ENCODE measurements at regions not wholly inside any gene's neighbourhood (a gene's known extent, or its start where the extent isn't known, plus 50 kb on each side); places are given as distances from the start of the nearest gene placed in this dataset.

DNA sequence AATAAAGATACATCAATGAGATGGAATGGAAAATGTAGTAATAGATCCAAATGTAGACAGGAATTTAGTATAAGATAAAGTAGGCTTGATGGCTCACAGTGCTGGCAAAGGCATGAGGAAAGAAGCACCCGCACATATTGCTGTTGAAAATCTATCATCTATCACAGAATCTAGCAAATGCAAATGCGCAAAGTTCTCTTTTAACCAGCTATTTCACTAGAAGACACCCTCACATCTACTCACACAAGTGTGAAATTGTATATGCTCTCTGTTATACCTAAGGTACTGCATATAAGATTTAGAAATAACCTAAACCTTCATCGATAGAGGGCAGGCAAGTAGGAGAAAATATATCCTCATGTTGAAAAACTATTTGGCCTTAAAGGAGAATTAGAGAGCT, 756.7 kb upstream of the SEMA6D start:
- H2BK120ac ChIP-seq (ENCODE audit: low read depth, low read length, poor library complexity, severe bottlenecking) = no peak overlapping the region
- no peaks in the 10 kb centered on the region for H3K79me2 ChIP-seq (ENCODE audit: insufficient read depth, low read length)
- no peak overlapping the region for H2BK5ac ChIP-seq (ENCODE audit: insufficient read length, low read length)
- no peak overlapping the region for H2AK5ac ChIP-seq (ENCODE audit: insufficient read length, low read length)
- no peak for DNase-seq
- H4K8ac ChIP-seq (replicated peaks; ENCODE audit: insufficient read length, low read depth, low read length) = no peak overlapping the region
- H2BK12ac ChIP-seq (ENCODE audit: insufficient read length, low read depth, low read length) = no peak overlapping the region
- no peak overlapping the region for H3K56ac ChIP-seq (ENCODE audit: insufficient read length, low read depth, low read length)
- H3K9me3 ChIP-seq (ENCODE audit: control insufficient read depth, low read depth, low read length) = no peaks in the 10 kb centered on the region
- no peak overlapping the region for H2AFZ ChIP-seq (ENCODE audit: low read length)
- H3K27me3 Mint-ChIP-seq (ENCODE audit: low read depth) = no peaks in the 10 kb centered on the region
- no CpG with 5 or more reads among the region's 3 CpGs for WGBS (ENCODE audit: extremely low coverage, insufficient read length, low lambda C conversion rate)
- no peak overlapping the region for H4K91ac ChIP-seq (ENCODE audit: insufficient read length, low read depth, low read length)
- no peaks in the 10 kb centered on the region for H3K79me1 ChIP-seq (ENCODE audit: insufficient read depth, low read depth, low read length, poor library complexity, severe bottlenecking)
- no peak overlapping the region for H3K18ac ChIP-seq (ENCODE audit: insufficient read length, low read depth, low read length)
- no peak overlapping the region for H3T11ph ChIP-seq (ENCODE audit: low read length)
- H3K4me1 Mint-ChIP-seq = peaks cover 3 to 11% of the 10 kb centered on the region in 2 experiments; a peak in 3 of 4 replicates
- H4K5ac ChIP-seq (ENCODE audit: insufficient read length, low read depth, low read length) = no peak overlapping the region
- no peak overlapping the region for H3K4me3 Mint-ChIP-seq
- no peak overlapping the region for H3K27ac Mint-ChIP-seq
- peaks cover 2 to 9% (median 3%) of the 10 kb centered on the region in 3 experiments; a peak in 5 of 7 replicates for H3K36me3 Mint-ChIP-seq (ENCODE audit: insufficient read depth in 1 of 3, low read depth in 3 of 3)
- no peaks in the 10 kb centered on the region; the same call in 1 of the 2 replicates for H3K4me1 ChIP-seq (ENCODE audit: insufficient read depth, low read length)
- H3K27me3 ChIP-seq (ENCODE audit: insufficient read depth, low read length) = no peaks in the 10 kb centered on the region
- H3K27ac ChIP-seq (ENCODE audit: insufficient read length, low read depth, low read length) = no peak overlapping the region
- no peak overlapping the region for H3K23ac ChIP-seq (ENCODE audit: insufficient read length, low read depth, low read length)
- no peak overlapping the region for H3K4me2 ChIP-seq (ENCODE audit: insufficient read depth, insufficient read length, low read length)
- H2BK20ac ChIP-seq (ENCODE audit: low read depth, low read length, poor library complexity, severe bottlenecking) = no peak overlapping the region
- H3K23me2 ChIP-seq (ENCODE audit: insufficient read length, low read depth, low read length, poor library complexity, severe bottlenecking) = no peaks in the 10 kb centered on the region
- no peak overlapping the region for H3K4ac ChIP-seq (ENCODE audit: low read depth, low read length)
- H3K14ac ChIP-seq (ENCODE audit: insufficient read depth, low read length) = no peak overlapping the region
- peaks cover 7 to 16% of the 10 kb centered on the region in 2 experiments; a peak in 4 of 5 replicates for H3K9me3 Mint-ChIP-seq
- H2BK15ac ChIP-seq (ENCODE audit: low read depth, low read length) = no peak overlapping the region
- no peaks in the 10 kb centered on the region for H4K20me1 ChIP-seq (ENCODE audit: control insufficient read depth, insufficient read depth, insufficient read length)
- H3K9ac ChIP-seq (ENCODE audit: extremely low read depth, insufficient read length, low read length) = no peak overlapping the region
- TF ChIP-seq, protein P1, sequence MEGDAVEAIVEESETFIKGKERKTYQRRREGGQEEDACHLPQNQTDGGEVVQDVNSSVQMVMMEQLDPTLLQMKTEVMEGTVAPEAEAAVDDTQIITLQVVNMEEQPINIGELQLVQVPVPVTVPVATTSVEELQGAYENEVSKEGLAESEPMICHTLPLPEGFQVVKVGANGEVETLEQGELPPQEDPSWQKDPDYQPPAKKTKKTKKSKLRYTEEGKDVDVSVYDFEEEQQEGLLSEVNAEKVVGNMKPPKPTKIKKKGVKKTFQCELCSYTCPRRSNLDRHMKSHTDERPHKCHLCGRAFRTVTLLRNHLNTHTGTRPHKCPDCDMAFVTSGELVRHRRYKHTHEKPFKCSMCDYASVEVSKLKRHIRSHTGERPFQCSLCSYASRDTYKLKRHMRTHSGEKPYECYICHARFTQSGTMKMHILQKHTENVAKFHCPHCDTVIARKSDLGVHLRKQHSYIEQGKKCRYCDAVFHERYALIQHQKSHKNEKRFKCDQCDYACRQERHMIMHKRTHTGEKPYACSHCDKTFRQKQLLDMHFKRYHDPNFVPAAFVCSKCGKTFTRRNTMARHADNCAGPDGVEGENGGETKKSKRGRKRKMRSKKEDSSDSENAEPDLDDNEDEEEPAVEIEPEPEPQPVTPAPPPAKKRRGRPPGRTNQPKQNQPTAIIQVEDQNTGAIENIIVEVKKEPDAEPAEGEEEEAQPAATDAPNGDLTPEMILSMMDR (conservative IDR thresholded peaks at IDR 0.05) = no peak

All from H9 (cell line).